GM19467 (cell line): ENCODE measurements at regions not wholly inside any gene's neighbourhood (a gene's known extent, or its start where the extent isn't known, plus 50 kb on each side); places are given as distances from the start of the nearest gene placed in this dataset.

Source experiments
- ATAC-seq: cut with Tn5 transposase; IDR thresholded peaks from one replicate; pipeline ENCODE4 v1.9.1; 2021; ENCODE audit warnings: mild to moderate bottlenecking, moderate library complexity; ENCODE audit not compliant: unreplicated experiment

GRCh38 chr2:118254116-118254515 is 165.8 kb downstream of the INSIG2 start:
- no peak for ATAC-seq

- ATAC-seq = no peak
These were observed 163.2 kb downstream of the INSIG2 start for GRCh38 chr2:118251427-118251826.

- no peak for ATAC-seq
These were observed 162.2 kb downstream of the INSIG2 start for GRCh38 chr2:118250463-118250862.

GRCh38 chr2:118250001-118250400 is 161.7 kb downstream of the INSIG2 start:
- no peak for ATAC-seq

- peak; percentile 52 for ATAC-seq
These were observed 161.3 kb downstream of the INSIG2 start for GRCh38 chr2:118249531-118249930.

- no peak for ATAC-seq
These were observed 158.5 kb downstream of the INSIG2 start for GRCh38 chr2:118246726-118247125.

- no peak for ATAC-seq
These were observed 157.8 kb downstream of the INSIG2 start for GRCh38 chr2:118246079-118246478.

GRCh38 chr2:118244686-118245085 is 156.4 kb downstream of the INSIG2 start:
- ATAC-seq = no peak

GRCh38 chr2:118243031-118243430 is 154.8 kb downstream of the INSIG2 start:
- ATAC-seq = no peak

- ATAC-seq = no peak
These were observed 153.9 kb downstream of the INSIG2 start for GRCh38 chr2:118242216-118242615.

- ATAC-seq = no peak
These were observed 152.9 kb downstream of the INSIG2 start for GRCh38 chr2:118241128-118241527.

GRCh38 chr2:118240276-118240675 is 152.0 kb downstream of the INSIG2 start:
- no peak for ATAC-seq

GRCh38 chr2:118239284-118239683 is 151.0 kb downstream of the INSIG2 start:
- ATAC-seq = no peak

- no peak for ATAC-seq
These were observed 149.2 kb downstream of the INSIG2 start for GRCh38 chr2:118237451-118237850.

GRCh38 chr2:118232796-118233195 is 144.5 kb downstream of the INSIG2 start:
- ATAC-seq = no peak

- no peak for ATAC-seq
These were observed 144.1 kb downstream of the INSIG2 start for GRCh38 chr2:118232391-118232790.

GRCh38 chr2:118231759-118232158 is 143.5 kb downstream of the INSIG2 start:
- ATAC-seq = no peak

- no peak for ATAC-seq
These were observed 139.6 kb downstream of the INSIG2 start for GRCh38 chr2:118227698-118228508.

GRCh38 chr2:118225666-118226065 is 137.4 kb downstream of the INSIG2 start:
- no peak for ATAC-seq

- ATAC-seq = no peak
These were observed 136.6 kb downstream of the INSIG2 start for GRCh38 chr2:118224895-118225311.

GRCh38 chr2:118223992-118224894 is 136.0 kb downstream of the INSIG2 start:
- peak; percentile 52 for ATAC-seq

GRCh38 chr2:118223511-118223991 is 135.3 kb downstream of the INSIG2 start:
- no peak for ATAC-seq
